ENCODE measurements at regions not wholly inside any gene's neighbourhood (a gene's known extent, or its start where the extent isn't known, plus 50 kb on each side); places are given as distances from the start of the nearest gene placed in this dataset.

GRCh38 chr11:37177721-37178120 lies 579.7 kb upstream of the RAG2 start:
- Histone ChIP-seq H4K91ac (ENCODE audit: insufficient read length, low read depth, low read length) (no peak overlapping the region), H2BK15ac (ENCODE audit: low read depth, low read length) (no peak overlapping the region), H4K8ac (replicated peaks; ENCODE audit: insufficient read length, low read depth, low read length) (no peak overlapping the region), H3K14ac (ENCODE audit: insufficient read depth, low read length) (no peak overlapping the region), H3K56ac (ENCODE audit: insufficient read length, low read depth, low read length) (no peak overlapping the region), H2BK5ac (ENCODE audit: insufficient read length, low read length) (no peak overlapping the region), H3K79me1 (ENCODE audit: insufficient read depth, low read depth, low read length, poor library complexity, severe bottlenecking) (no peaks in the 10 kb centered on the region), H3K4me1 (ENCODE audit: insufficient read depth, low read length) (no peaks in the 10 kb centered on the region; the same call in 1 of the 2 replicates), H2BK20ac (ENCODE audit: low read depth, low read length, poor library complexity, severe bottlenecking) (no peak overlapping the region), H2BK120ac (ENCODE audit: low read depth, low read length, poor library complexity, severe bottlenecking) (no peak overlapping the region), H3K23ac (ENCODE audit: insufficient read length, low read depth, low read length) (no peak overlapping the region), H3K4me2 (ENCODE audit: insufficient read depth, insufficient read length, low read length) (no peak overlapping the region), H3K4ac (ENCODE audit: low read depth, low read length) (no peak overlapping the region), H3K79me2 (ENCODE audit: insufficient read depth, low read length) (no peaks in the 10 kb centered on the region), H2AK5ac (ENCODE audit: insufficient read length, low read length) (no peak overlapping the region), H3T11ph (ENCODE audit: low read length) (no peak overlapping the region), H3K9me3 (ENCODE audit: control insufficient read depth, low read depth, low read length) (no peaks in the 10 kb centered on the region), H4K20me1 (ENCODE audit: control insufficient read depth, insufficient read depth, insufficient read length) (no peaks in the 10 kb centered on the region), H3K9ac (ENCODE audit: extremely low read depth, insufficient read length, low read length) (no peak overlapping the region), H3K23me2 (ENCODE audit: insufficient read length, low read depth, low read length, poor library complexity, severe bottlenecking) (no peaks in the 10 kb centered on the region), H3K27me3 (ENCODE audit: insufficient read depth, low read length) (no peaks in the 10 kb centered on the region), H4K5ac (ENCODE audit: insufficient read length, low read depth, low read length) (no peak overlapping the region), H3K27ac (ENCODE audit: insufficient read length, low read depth, low read length) (no peak overlapping the region), H2BK12ac (ENCODE audit: insufficient read length, low read depth, low read length) (no peak overlapping the region), H3K18ac (ENCODE audit: insufficient read length, low read depth, low read length) (no peak overlapping the region), H2AFZ (ENCODE audit: low read length) (no peak overlapping the region)
- H3K27me3 Mint-ChIP-seq (ENCODE audit: low read depth) = no peaks in the 10 kb centered on the region
- no peak for TF ChIP-seq CTCF (conservative IDR thresholded peaks at IDR 0.05)
- peaks cover 28 to 32% of the 10 kb centered on the region in 2 experiments for H3K4me1 Mint-ChIP-seq
- no CpG with 5 or more reads among the region's 1 CpG for WGBS (ENCODE audit: extremely low coverage, insufficient read length, low lambda C conversion rate)
- no peak overlapping the region for H3K27ac Mint-ChIP-seq
- peaks cover 8 to 16% of the 10 kb centered on the region in 2 experiments; a peak in 3 of 5 replicates for H3K9me3 Mint-ChIP-seq
- DNase-seq = no peak
- H3K36me3 Mint-ChIP-seq (ENCODE audit: insufficient read depth in 1 of 3, low read depth in 3 of 3) = peaks cover 0 to 13% (median 5%) of the 10 kb centered on the region in 3 experiments; a peak in 6 of 7 replicates
- no peak overlapping the region for H3K4me3 Mint-ChIP-seq
